Smooth muscle cell (in vitro differentiated cells): ENCODE measurements at regions not wholly inside any gene's neighbourhood (a gene's known extent, or its start where the extent isn't known, plus 50 kb on each side); places are given as distances from the start of the nearest gene placed in this dataset.

Experiments used
- DNase-seq: peaks from one replicate; lab custom pipeline; 2025; ENCODE audit not compliant: unreplicated experiment; lab: John Stamatoyannopoulos, UW
- H2AFZ ChIP-seq: fragments of 200-600 bp; sonication (generic); 2 replicates; pipeline ENCODE4 v1.6.0; 2016; ENCODE audit warnings: antibody characterized with exemption, low read depth, mild to moderate bottlenecking
- H3F3A ChIP-seq: fragments of 200-600 bp; sonication (generic); 2 replicates; pipeline ENCODE4 v1.6.0; 2017; ENCODE audit warnings: antibody characterized with exemption, low read depth
- H3K27ac ChIP-seq: fragments of 200-600 bp; sonication (generic); 2 replicates; pipeline ENCODE4 v1.5.1; 2016; ENCODE audit warnings: low read depth, mild to moderate bottlenecking
- H3K27me3 ChIP-seq: fragments of 200-600 bp; sonication (generic); 2 replicates; pipeline ENCODE4 v1.6.1; 2016; ENCODE audit warnings: low read depth, mild to moderate bottlenecking
- H3K36me3 ChIP-seq: fragments of 200-600 bp; sonication (generic); 2 replicates; pipeline ENCODE4 v1.5.1; 2016; ENCODE audit warnings: low read depth
- H3K4me1 ChIP-seq: fragments of 200-600 bp; sonication (generic); 2 replicates; pipeline ENCODE4 v1.5.1; 2016; ENCODE audit warnings: low read depth
- H3K4me2 ChIP-seq: fragments of 200-600 bp; sonication (generic); 2 replicates; pipeline ENCODE4 v1.6.0; 2016; ENCODE audit warnings: mild to moderate bottlenecking
- H3K4me3 ChIP-seq: fragments of 200-600 bp; sonication (generic); 2 replicates; pipeline ENCODE4 v1.5.1; 2016; ENCODE audit warnings: mild to moderate bottlenecking
- H3K79me2 ChIP-seq: fragments of 200-600 bp; sonication (generic); 2 replicates; pipeline ENCODE4 v1.6.0; 2016; ENCODE audit warnings: low read depth, mild to moderate bottlenecking
- H3K9ac ChIP-seq: fragments of 200-600 bp; sonication (generic); 2 replicates; pipeline ENCODE4 v1.6.0; 2016; ENCODE audit warnings: low read depth
- H3K9me3 ChIP-seq: fragments of 200-600 bp; sonication (generic); replicated peaks from 2 replicates; pipeline ENCODE4 v1.5.1; 2016; ENCODE audit warnings: low read depth
- H4K20me1 ChIP-seq: fragments of 200-600 bp; sonication (generic); 2 replicates; pipeline ENCODE4 v1.6.0; 2016; ENCODE audit warnings: low read depth
- WGBS: methylation state at CpG from one replicate; pipeline ENCODE4 v1.1.7; 2016; ENCODE audit warnings: low lambda C conversion rate; 5-methylcytosine and 5-hydroxymethylcytosine counted together
- TF ChIP-seq, protein P1 (sequence below): fragments of 200-600 bp; sonication (generic); IDR thresholded peaks from 2 replicates; pipeline ENCODE4 v1.5.1; 2017; ENCODE audit warnings: borderline replicate concordance, mild to moderate bottlenecking, antibody characterized with exemption; ENCODE audit not compliant: insufficient read depth, poor library complexity, severe bottlenecking

DNA sequence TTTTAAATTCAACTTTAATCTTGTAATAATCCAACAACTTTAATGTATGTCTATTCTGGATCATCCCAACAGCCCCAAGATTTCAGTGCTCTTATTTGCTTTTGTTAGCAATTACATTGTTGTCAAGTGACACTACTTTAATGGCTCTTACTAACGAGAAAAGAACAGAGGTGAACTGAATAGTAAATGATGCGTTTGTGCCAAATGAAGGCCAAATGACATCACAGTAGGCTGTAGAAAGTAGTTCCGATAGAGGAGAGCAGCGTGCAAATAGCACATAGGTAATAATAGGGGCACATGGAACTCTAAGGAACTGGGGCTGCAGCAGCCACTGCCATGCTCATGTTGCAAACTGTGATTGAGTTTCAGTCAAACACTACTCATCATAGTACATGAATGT, 301.9 kb downstream of the LMX1A start:
- H3K36me3 ChIP-seq = no peaks in the 10 kb centered on the region
- H3K4me1 ChIP-seq = peaks cover 5% of the 10 kb centered on the region
- H3K4me2 ChIP-seq = no peak overlapping the region
- no peaks in the 10 kb centered on the region for H3K9me3 ChIP-seq
- H3F3A ChIP-seq = no peaks in the 10 kb centered on the region
- no peaks in the 10 kb centered on the region for H4K20me1 ChIP-seq
- no peak overlapping the region for H3K27ac ChIP-seq
- no peaks in the 10 kb centered on the region for H3K79me2 ChIP-seq
- 93% methylated on average over 4 of the region's 4 CpGs for WGBS
- H3K9ac ChIP-seq = no peak overlapping the region
- DNase-seq = no peak
- H3K4me3 ChIP-seq = no peak overlapping the region
- TF ChIP-seq, protein P1, sequence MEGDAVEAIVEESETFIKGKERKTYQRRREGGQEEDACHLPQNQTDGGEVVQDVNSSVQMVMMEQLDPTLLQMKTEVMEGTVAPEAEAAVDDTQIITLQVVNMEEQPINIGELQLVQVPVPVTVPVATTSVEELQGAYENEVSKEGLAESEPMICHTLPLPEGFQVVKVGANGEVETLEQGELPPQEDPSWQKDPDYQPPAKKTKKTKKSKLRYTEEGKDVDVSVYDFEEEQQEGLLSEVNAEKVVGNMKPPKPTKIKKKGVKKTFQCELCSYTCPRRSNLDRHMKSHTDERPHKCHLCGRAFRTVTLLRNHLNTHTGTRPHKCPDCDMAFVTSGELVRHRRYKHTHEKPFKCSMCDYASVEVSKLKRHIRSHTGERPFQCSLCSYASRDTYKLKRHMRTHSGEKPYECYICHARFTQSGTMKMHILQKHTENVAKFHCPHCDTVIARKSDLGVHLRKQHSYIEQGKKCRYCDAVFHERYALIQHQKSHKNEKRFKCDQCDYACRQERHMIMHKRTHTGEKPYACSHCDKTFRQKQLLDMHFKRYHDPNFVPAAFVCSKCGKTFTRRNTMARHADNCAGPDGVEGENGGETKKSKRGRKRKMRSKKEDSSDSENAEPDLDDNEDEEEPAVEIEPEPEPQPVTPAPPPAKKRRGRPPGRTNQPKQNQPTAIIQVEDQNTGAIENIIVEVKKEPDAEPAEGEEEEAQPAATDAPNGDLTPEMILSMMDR = no peak
- H2AFZ ChIP-seq = no peak overlapping the region
- no peaks in the 10 kb centered on the region for H3K27me3 ChIP-seq

DNA sequence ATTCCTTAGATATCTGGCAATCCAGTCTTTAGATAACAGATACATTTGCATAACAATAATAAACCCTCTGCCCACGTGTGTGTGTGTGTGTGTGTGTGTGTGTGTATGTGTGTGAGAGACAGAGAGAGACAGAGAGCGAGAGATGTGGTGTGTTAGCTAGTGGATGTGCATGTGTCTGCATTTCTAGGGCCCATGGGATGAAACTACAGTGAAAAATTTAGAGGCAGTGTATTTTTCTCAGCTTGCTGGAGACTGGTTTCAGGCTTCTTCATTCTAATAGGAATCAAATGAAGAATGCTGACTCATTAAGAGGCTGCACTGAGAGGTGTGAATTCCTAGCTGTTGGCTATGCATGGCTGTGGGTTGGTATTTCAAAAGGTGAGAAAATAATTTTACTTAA, 303.2 kb downstream of the LMX1A start:
- Histone ChIP-seq H3K9ac (no peak overlapping the region), H3K27me3 (no peaks in the 10 kb centered on the region), H3K9me3 (no peaks in the 10 kb centered on the region), H3K4me2 (no peak overlapping the region), H3K36me3 (no peaks in the 10 kb centered on the region), H4K20me1 (no peaks in the 10 kb centered on the region), H3F3A (no peaks in the 10 kb centered on the region), H3K79me2 (no peaks in the 10 kb centered on the region), H2AFZ (no peak overlapping the region), H3K4me1 (peaks cover 5% of the 10 kb centered on the region), H3K27ac (no peak overlapping the region), H3K4me3 (no peak overlapping the region)
- DNase-seq = no peak
- TF ChIP-seq, protein P1 = no peak
- WGBS = 51% methylated on average over 2 of the region's 2 CpGs

GRCh38 chr1:165052936-165053335, 303.6 kb downstream of the LMX1A start:
- Histone ChIP-seq H3K4me1 (peaks cover 5% of the 10 kb centered on the region), H4K20me1 (no peaks in the 10 kb centered on the region), H3K27me3 (no peaks in the 10 kb centered on the region), H3K36me3 (no peaks in the 10 kb centered on the region), H3K9ac (no peak overlapping the region), H3K79me2 (no peaks in the 10 kb centered on the region), H3F3A (no peaks in the 10 kb centered on the region), H3K27ac (no peak overlapping the region), H3K4me3 (no peak overlapping the region), H2AFZ (no peak overlapping the region), H3K9me3 (no peaks in the 10 kb centered on the region), H3K4me2 (no peak overlapping the region)
- TF ChIP-seq, protein P1 = no peak
- 59% methylated on average over 4 of the region's 4 CpGs for WGBS
- DNase-seq = no peak

GRCh38 chr1:165052431-165052830, 304.1 kb downstream of the LMX1A start:
- no peak for DNase-seq
- no peak overlapping the region for H3K9ac ChIP-seq
- no peaks in the 10 kb centered on the region for H3K36me3 ChIP-seq
- H2AFZ ChIP-seq = no peak overlapping the region
- TF ChIP-seq, protein P1 = no peak
- peaks cover 9% of the 10 kb centered on the region for H3K4me1 ChIP-seq
- H3K4me3 ChIP-seq = no peak overlapping the region
- H3K27ac ChIP-seq = no peak overlapping the region
- WGBS = 92% methylated on average over 4 of the region's 4 CpGs
- H3K27me3 ChIP-seq = no peaks in the 10 kb centered on the region
- H3F3A ChIP-seq = no peaks in the 10 kb centered on the region
- no peaks in the 10 kb centered on the region for H3K79me2 ChIP-seq
- no peaks in the 10 kb centered on the region for H4K20me1 ChIP-seq
- H3K4me2 ChIP-seq = no peak overlapping the region
- no peaks in the 10 kb centered on the region for H3K9me3 ChIP-seq
